MCF 10A (cell line): ENCODE measurements at regions not wholly inside any gene's neighbourhood (a gene's known extent, or its start where the extent isn't known, plus 50 kb on each side); places are given as distances from the start of the nearest gene placed in this dataset.

Source experiments
- BruUV-seq: library from RNA; stranded (reverse); fragments of 400-500 nt; replicated peaks from 2 replicates; lab custom pipeline; 2021; lab: Mats Ljungman, UMichigan
- CTCF ChIA-PET: fragments of 300-600 bp; sonication (Branson Sonifier 250); formaldehyde crosslinking; extraction: SDS; loops from one replicate; lab custom pipeline; 2021; ENCODE audit warnings: antibody characterized with exemption, inconsistent platforms; lab: Yijun Ruan, JAX
- POLR2A ChIA-PET: fragments of 300-600, 350-650 bp; sonication (Branson Sonifier 250); formaldehyde crosslinking; extraction: SDS; loops from one replicate; lab custom pipeline; 2020; ENCODE audit warnings: antibody characterized with exemption, inconsistent platforms; lab: Yijun Ruan, JAX
- DNase-seq: peaks from one replicate; pipeline ENCODE4 v3.0.0-alpha.2; 2018; ENCODE audit not compliant: unreplicated experiment
- H3K27ac Mint-ChIP-seq: one replicate; pipeline ENCODE4 v1.8.0; 2022; ENCODE audit warnings: mild to moderate bottlenecking, low read depth, mixed read lengths; ENCODE audit not compliant: unreplicated experiment
- H3K27me3 Mint-ChIP-seq: one replicate; pipeline ENCODE4 v1.8.0; 2022; ENCODE audit warnings: mixed read lengths; ENCODE audit not compliant: insufficient read depth, unreplicated experiment
- H3K36me3 Mint-ChIP-seq: one replicate; pipeline ENCODE4 v1.8.0; 2022; ENCODE audit warnings: mild to moderate bottlenecking, moderate library complexity, mixed read lengths; ENCODE audit not compliant: insufficient read depth, unreplicated experiment
- H3K4me1 Mint-ChIP-seq: one replicate; pipeline ENCODE4 v1.8.0; 2022; ENCODE audit warnings: mixed read lengths; ENCODE audit not compliant: insufficient read depth, unreplicated experiment
- H3K4me3 Mint-ChIP-seq: one replicate; pipeline ENCODE4 v1.8.0; 2022; ENCODE audit warnings: mild to moderate bottlenecking, moderate library complexity, mixed read lengths; ENCODE audit not compliant: unreplicated experiment
- H3K9me3 Mint-ChIP-seq: one replicate; pipeline ENCODE4 v1.8.0; 2022; ENCODE audit warnings: mixed read lengths; ENCODE audit not compliant: unreplicated experiment
- CTCF ChIP-seq: fragments of 200-600 bp; IDR thresholded peaks from one replicate; pipeline ENCODE4 v1.8.0; 2022; ENCODE audit warnings: antibody characterized with exemption, mild to moderate bottlenecking; ENCODE audit not compliant: unreplicated experiment
- intact Hi-C: fragments of 100-400 bp; cut with micrococcal nuclease; formaldehyde crosslinking; loops from 2 replicates; pipeline ENCODE4 v1.14.1; 2022

GRCh38 chr10:33392706-33393105, 58.2 kb upstream of the NRP1 start:
- CTCF ChIA-PET = no interaction called here
- Mint-ChIP-seq H3K27me3 (no peaks in the 10 kb centered on the region), H3K27ac (no peak overlapping the region), H3K4me1 (no peaks in the 10 kb centered on the region), H3K9me3 (peaks cover 7% of the 10 kb centered on the region), H3K36me3 (no peaks in the 10 kb centered on the region), H3K4me3 (no peak overlapping the region)
- no TSS peak for BruUV-seq
- intact Hi-C loops = no loop called here
- no peak for DNase-seq
- POLR2A ChIA-PET = no interaction called here
- TF ChIP-seq CTCF = no peak

- Mint-ChIP-seq H3K27ac (no peak overlapping the region), H3K9me3 (no peaks in the 10 kb centered on the region), H3K36me3 (no peaks in the 10 kb centered on the region), H3K4me3 (no peak overlapping the region), H3K4me1 (no peaks in the 10 kb centered on the region), H3K27me3 (no peaks in the 10 kb centered on the region)
- CTCF ChIA-PET = no interaction called here
- no TSS peak for BruUV-seq
- intact Hi-C loops = no loop called here
- DNase-seq = no peak
- POLR2A ChIA-PET = no interaction called here
- no peak for TF ChIP-seq CTCF
These were observed 57.4 kb upstream of the NRP1 start for GRCh38 chr10:33391611-33392465.

- intact Hi-C loops = no loop called here
- no peak for TF ChIP-seq CTCF
- Mint-ChIP-seq H3K27ac (no peak overlapping the region), H3K9me3 (no peaks in the 10 kb centered on the region), H3K36me3 (no peaks in the 10 kb centered on the region), H3K27me3 (no peaks in the 10 kb centered on the region), H3K4me3 (no peak overlapping the region), H3K4me1 (no peaks in the 10 kb centered on the region)
- ChIA-PET CTCF (no interaction called here), POLR2A (no interaction called here)
- no peak for DNase-seq
- no TSS peak for BruUV-seq
These were observed 55.6 kb upstream of the NRP1 start for GRCh38 chr10:33390046-33390445.

- no peaks in the 10 kb centered on the region for H3K27me3 Mint-ChIP-seq
- no TSS peak for BruUV-seq
- no peaks in the 10 kb centered on the region for H3K9me3 Mint-ChIP-seq
- DNase-seq = no peak
- POLR2A ChIA-PET = no interaction called here
- no peak for TF ChIP-seq CTCF
- no peaks in the 10 kb centered on the region for H3K36me3 Mint-ChIP-seq
- no peak overlapping the region for H3K27ac Mint-ChIP-seq
- intact Hi-C loops = no loop called here
- H3K4me3 Mint-ChIP-seq = no peak overlapping the region
- CTCF ChIA-PET = interaction anchor here (0.6 kb wide), 1 partner anchor 24 kb away, joined by 3 read pairs; no protein-coding TSS in a partner anchor
- H3K4me1 Mint-ChIP-seq = no peaks in the 10 kb centered on the region
These were observed 54.3 kb upstream of the NRP1 start for GRCh38 chr10:33388785-33389184.
